Stimulated activated CD4-positive, alpha-beta T cell treated with anti-CD3 and anti-CD28 coated beads, TNF-alpha, amount 100 ng/mL, for 4 hours (primary cell): ENCODE measurements at regions not wholly inside any gene's neighbourhood (a gene's known extent, or its start where the extent isn't known, plus 50 kb on each side); places are given as distances from the start of the nearest gene placed in this dataset.

ENCODE experiments used
- DNase-seq, 3 experiments: peaks; one replicate each; pipeline ENCODE4 v3.0.0-alpha.2; 2020; ENCODE audit warnings: low read depth in 3 of 3

GRCh38 chr20:60895363-60896079, 356.5 kb upstream of the CDH4 start:
- no peak for DNase-seq

GRCh38 chr20:60897976-60898375, 354.1 kb upstream of the CDH4 start:
- no peak for DNase-seq

- no peak for DNase-seq
Measured at GRCh38 chr20:60899320-60899719, 352.7 kb upstream of the CDH4 start.

- DNase-seq, result no peak
Measured at GRCh38 chr20:60900618-60901017, 351.4 kb upstream of the CDH4 start.

- no peak for DNase-seq
Measured at GRCh38 chr20:60901831-60902230, 350.2 kb upstream of the CDH4 start.

GRCh38 chr20:60903325-60903971, 348.6 kb upstream of the CDH4 start:
- no peak for DNase-seq

- no peak for DNase-seq
Measured at GRCh38 chr20:60904730-60905129, 347.3 kb upstream of the CDH4 start.

GRCh38 chr20:60905919-60906318, 346.1 kb upstream of the CDH4 start:
- DNase-seq, result no peak

GRCh38 chr20:60906555-60906954, 345.5 kb upstream of the CDH4 start:
- no peak for DNase-seq

GRCh38 chr20:60913298-60913697, 338.8 kb upstream of the CDH4 start:
- DNase-seq, result no peak

- no peak for DNase-seq
Measured at GRCh38 chr20:60921022-60921622, 330.9 kb upstream of the CDH4 start.

- DNase-seq, result no peak
Measured at GRCh38 chr20:60926831-60927230, 325.2 kb upstream of the CDH4 start.

- DNase-seq, result no peak
Measured at GRCh38 chr20:60928341-60928740, 323.7 kb upstream of the CDH4 start.

- DNase-seq, result no peak
Measured at GRCh38 chr20:60930023-60930790, 321.9 kb upstream of the CDH4 start.

- no peak for DNase-seq
Measured at GRCh38 chr20:60931696-60932095, 320.4 kb upstream of the CDH4 start.

GRCh38 chr20:60934724-60935123, 317.3 kb upstream of the CDH4 start:
- no peak for DNase-seq

- DNase-seq, result no peak
Measured at GRCh38 chr20:60935971-60936370, 316.1 kb upstream of the CDH4 start.

GRCh38 chr20:60937585-60937984, 314.5 kb upstream of the CDH4 start:
- DNase-seq, result no peak

GRCh38 chr20:60941379-60941778, 310.7 kb upstream of the CDH4 start:
- DNase-seq, result no peak

- no peak for DNase-seq
Measured at GRCh38 chr20:60947819-60948218, 304.2 kb upstream of the CDH4 start.

GRCh38 chr20:60948224-60948623, 303.8 kb upstream of the CDH4 start:
- DNase-seq, result no peak

- no peak for DNase-seq
Measured at GRCh38 chr20:60950561-60950960, 301.5 kb upstream of the CDH4 start.
